HG03571 (cell line): ENCODE measurements at regions not wholly inside any gene's neighbourhood (a gene's known extent, or its start where the extent isn't known, plus 50 kb on each side); places are given as distances from the start of the nearest gene placed in this dataset.
"Not testable (repeated sequence)": the region's sequence is repeated elsewhere in the genome, so short reads cannot be mapped to it uniquely, and the experiment has no call there.

Experiments
- ATAC-seq: cut with Tn5 transposase; IDR thresholded peaks from one replicate; pipeline ENCODE4 v1.9.1; 2021; ENCODE audit not compliant: unreplicated experiment

GRCh38 chr5:128784726-128785125, 180.6 kb upstream of the SLC27A6 start:
- no peak for ATAC-seq

- no peak for ATAC-seq
These were observed 174.0 kb upstream of the SLC27A6 start for GRCh38 chr5:128791312-128791711.

- ATAC-seq = no peak
These were observed 168.8 kb upstream of the SLC27A6 start for GRCh38 chr5:128796506-128796905.

GRCh38 chr5:128798871-128799270, 166.4 kb upstream of the SLC27A6 start:
- ATAC-seq = no peak

- no peak for ATAC-seq
These were observed 165.3 kb upstream of the SLC27A6 start for GRCh38 chr5:128799945-128800344.

GRCh38 chr5:128800377-128800776, 164.9 kb upstream of the SLC27A6 start:
- ATAC-seq = no peak

- ATAC-seq = no peak
These were observed 151.8 kb upstream of the SLC27A6 start for GRCh38 chr5:128813317-128814070.

GRCh38 chr5:128815201-128815600, 150.1 kb upstream of the SLC27A6 start:
- no peak for ATAC-seq

- ATAC-seq = no peak
These were observed 139.5 kb upstream of the SLC27A6 start for GRCh38 chr5:128825826-128826225.

GRCh38 chr5:128826275-128826674, 139.0 kb upstream of the SLC27A6 start:
- no peak for ATAC-seq

GRCh38 chr5:128836571-128836970, 128.7 kb upstream of the SLC27A6 start:
- ATAC-seq = no peak

- no peak for ATAC-seq
These were observed 126.7 kb upstream of the SLC27A6 start for GRCh38 chr5:128838623-128839022.

- no peak for ATAC-seq
These were observed 123.0 kb upstream of the SLC27A6 start for GRCh38 chr5:128842241-128842640.

GRCh38 chr5:128844354-128844923, 120.8 kb upstream of the SLC27A6 start:
- ATAC-seq = no peak

GRCh38 chr5:128850049-128850448, 115.2 kb upstream of the SLC27A6 start:
- no peak for ATAC-seq

GRCh38 chr5:128854931-128855330, 110.4 kb upstream of the SLC27A6 start:
- no peak for ATAC-seq

- ATAC-seq = no peak
These were observed 108.1 kb upstream of the SLC27A6 start for GRCh38 chr5:128857076-128857677.

- no peak for ATAC-seq
These were observed 106.3 kb upstream of the SLC27A6 start for GRCh38 chr5:128858995-128859394.

- ATAC-seq = not testable (repeated sequence)
These were observed 104.1 kb upstream of the SLC27A6 start for GRCh38 chr5:128861155-128861554.

- ATAC-seq = no peak
These were observed 95.3 kb upstream of the SLC27A6 start for GRCh38 chr5:128869970-128870369.

- ATAC-seq = no peak
These were observed 94.9 kb upstream of the SLC27A6 start for GRCh38 chr5:128870373-128870772.

GRCh38 chr5:128870923-128871322, 94.4 kb upstream of the SLC27A6 start:
- ATAC-seq = no peak
